Lower lobe of right lung (tissue), 2 donors: ENCODE measurements at regions not wholly inside any gene's neighbourhood (a gene's known extent, or its start where the extent isn't known, plus 50 kb on each side); places are given as distances from the start of the nearest gene placed in this dataset.
A peak's percentile ranks its signal among the peaks of the same experiment; 100 is the strongest.

Experiments
- ATAC-seq, 2 donors: fragments of 200-7000 bp; cut with Tn5 transposase; one replicate each; pipeline ENCODE4 v1.9.1; 2020 to 2022; ENCODE audit warnings: mild to moderate bottlenecking in 2 of 2, moderate library complexity in 2 of 2
- DNase-seq: peaks from one replicate; pipeline ENCODE4 v3.0.0-alpha.2; 2020
- H3K27ac ChIP-seq: fragments of 200-600 bp; one replicate; pipeline ENCODE4 v1.8.0; 2022
- H3K27me3 ChIP-seq: fragments of 200-600 bp; one replicate; pipeline ENCODE4 v1.8.0; 2022; ENCODE audit warnings: low read depth
- H3K36me3 ChIP-seq: fragments of 200-600 bp; one replicate; pipeline ENCODE4 v1.8.0; 2022; ENCODE audit warnings: mild to moderate bottlenecking
- H3K4me1 ChIP-seq: fragments of 200-600 bp; one replicate; pipeline ENCODE4 v1.8.0; 2022
- H3K4me3 ChIP-seq: fragments of 200-600 bp; one replicate; pipeline ENCODE4 v1.8.0; 2022; ENCODE audit warnings: mild to moderate bottlenecking
- H3K9me3 ChIP-seq: fragments of 200-600 bp; one replicate; pipeline ENCODE4 v1.8.0; 2022
- CTCF ChIP-seq: fragments of 200-600 bp; IDR thresholded peaks from one replicate; pipeline ENCODE4 v1.8.0; 2022; ENCODE audit warnings: antibody characterized with exemption, mild to moderate bottlenecking
- intact Hi-C: fragments of 100-400 bp; cut with DNase I; formaldehyde crosslinking; loops from one replicate; pipeline ENCODE4 v1.11.0; 2022
- donor health status: DM: no; HTN: yes; CAD: no; lungs with severe emphysema.

GRCh38 chr21:26715878-26716506 lies 129.2 kb downstream of the ADAMTS1 start:
- Histone ChIP-seq H3K36me3 (no peaks in the 10 kb centered on the region), H3K27me3 (no peaks in the 10 kb centered on the region), H3K4me1 (peaks cover 5% of the 10 kb centered on the region), H3K27ac (no peak overlapping the region), H3K4me3 (no peak overlapping the region), H3K9me3 (no peaks in the 10 kb centered on the region)
- peak; percentile 80 for TF ChIP-seq CTCF
- ATAC-seq (peak; percentile 85), DNase-seq (peak; percentile 44)
- intact Hi-C loops = no loop called here

- ATAC-seq (no peak), DNase-seq (no peak)
- H3K9me3 ChIP-seq = no peaks in the 10 kb centered on the region
- H3K4me1 ChIP-seq = peaks cover 5% of the 10 kb centered on the region
- intact Hi-C loops = no loop called here
- no peaks in the 10 kb centered on the region for H3K36me3 ChIP-seq
- H3K4me3 ChIP-seq = no peak overlapping the region
- no peak overlapping the region for H3K27ac ChIP-seq
- H3K27me3 ChIP-seq = no peaks in the 10 kb centered on the region
- no peak for TF ChIP-seq CTCF
Observed at GRCh38 chr21:26715116-26715515, 130.1 kb downstream of the ADAMTS1 start.

- Histone ChIP-seq H3K4me3 (no peak overlapping the region), H3K9me3 (no peaks in the 10 kb centered on the region), H3K4me1 (no peaks in the 10 kb centered on the region), H3K27ac (no peak overlapping the region), H3K36me3 (no peaks in the 10 kb centered on the region), H3K27me3 (no peaks in the 10 kb centered on the region)
- no peak for DNase-seq
- no peak for ATAC-seq
- intact Hi-C loops = no loop called here
- no peak for TF ChIP-seq CTCF
Observed at GRCh38 chr21:26710155-26710554, 135.1 kb downstream of the ADAMTS1 start.

- no peaks in the 10 kb centered on the region for H3K36me3 ChIP-seq
- no peak overlapping the region for H3K27ac ChIP-seq
- no peaks in the 10 kb centered on the region for H3K4me1 ChIP-seq
- no peak for TF ChIP-seq CTCF
- intact Hi-C loops = no loop called here
- no peaks in the 10 kb centered on the region for H3K27me3 ChIP-seq
- DNase-seq (no peak), ATAC-seq (no peak)
- H3K9me3 ChIP-seq = no peaks in the 10 kb centered on the region
- H3K4me3 ChIP-seq = no peak overlapping the region
Observed at GRCh38 chr21:26709090-26709489, 136.0 kb upstream of the CYYR1 start.

- H3K4me1 ChIP-seq = no peaks in the 10 kb centered on the region
- no peak for ATAC-seq
Observed at GRCh38 chr21:26708223-26708800, 135.2 kb upstream of the CYYR1 start.

More at GRCh38 chr21:26708223-26708800, 135.2 kb upstream of the CYYR1 start:
- Histone ChIP-seq H3K4me3 (no peak overlapping the region), H3K27me3 (no peaks in the 10 kb centered on the region), H3K9me3 (no peaks in the 10 kb centered on the region), H3K36me3 (no peaks in the 10 kb centered on the region), H3K27ac (no peak overlapping the region)
- intact Hi-C loops = no loop called here
- no peak for TF ChIP-seq CTCF
- DNase-seq = no peak
